Daoy (cell line): ENCODE measurements at regions not wholly inside any gene's neighbourhood (a gene's known extent, or its start where the extent isn't known, plus 50 kb on each side); places are given as distances from the start of the nearest gene placed in this dataset.

Experiments used
- DNase-seq: peaks from one replicate; pipeline ENCODE4 v3.0.0-alpha.2; 2015; ENCODE audit warnings: low read depth

GRCh38 chr13:103156346-103156998, 90.3 kb upstream of the SLC10A2 start:
- no peak for DNase-seq

GRCh38 chr13:103153466-103153865, 87.2 kb upstream of the SLC10A2 start:
- DNase-seq = no peak

- DNase-seq = no peak
These were observed 81.7 kb upstream of the SLC10A2 start for GRCh38 chr13:103147961-103148360.

- no peak for DNase-seq
These were observed 79.2 kb upstream of the SLC10A2 start for GRCh38 chr13:103145442-103145841.

GRCh38 chr13:103143432-103143831, 77.2 kb upstream of the SLC10A2 start:
- no peak for DNase-seq

GRCh38 chr13:103142151-103142550, 75.9 kb upstream of the SLC10A2 start:
- DNase-seq = no peak

- DNase-seq = peak; percentile 31
These were observed 73.9 kb upstream of the SLC10A2 start for GRCh38 chr13:103140001-103140671.

- no peak for DNase-seq
These were observed 68.1 kb upstream of the SLC10A2 start for GRCh38 chr13:103134271-103134670.

- no peak for DNase-seq
These were observed 67.3 kb upstream of the SLC10A2 start for GRCh38 chr13:103133556-103133955.

- DNase-seq = no peak
These were observed 64.5 kb upstream of the SLC10A2 start for GRCh38 chr13:103130681-103131210.

- DNase-seq = no peak
These were observed 63.9 kb upstream of the SLC10A2 start for GRCh38 chr13:103130146-103130545.
